HUES6 (cell line): ENCODE measurements at regions not wholly inside any gene's neighbourhood (a gene's known extent, or its start where the extent isn't known, plus 50 kb on each side); places are given as distances from the start of the nearest gene placed in this dataset.
A peak's percentile ranks its signal among the peaks of the same experiment; 100 is the strongest.

ENCODE experiments used
- H3K27ac ChIP-seq: 2 replicates; pipeline ENCODE4 v1.7.0; 2013; ENCODE audit warnings: low read depth, mild to moderate bottlenecking, low read length, inconsistent platforms
- H3K27me3 ChIP-seq: 2 replicates; pipeline ENCODE4 v1.6.1; 2013; ENCODE audit warnings: low read length; ENCODE audit not compliant: control insufficient read depth, insufficient read depth
- H3K36me3 ChIP-seq: 2 replicates; pipeline ENCODE4 v1.6.1; 2013; ENCODE audit warnings: low read length; ENCODE audit not compliant: control insufficient read depth, insufficient read depth
- H3K4me1 ChIP-seq: 2 replicates; pipeline ENCODE4 v1.6.1; 2013; ENCODE audit warnings: low read length; ENCODE audit not compliant: control insufficient read depth, insufficient read depth
- H3K4me3 ChIP-seq: 2 replicates; pipeline ENCODE4 v1.5.1; 2013; ENCODE audit warnings: low read depth, low read length
- H3K9ac ChIP-seq: one replicate; pipeline ENCODE4 v1.6.1; 2013; ENCODE audit warnings: mild to moderate bottlenecking, low read length
- H3K9me3 ChIP-seq: 2 replicates; pipeline ENCODE4 v1.6.1; 2013; ENCODE audit warnings: low read depth, low read length; ENCODE audit not compliant: control insufficient read depth, insufficient read depth

DNA sequence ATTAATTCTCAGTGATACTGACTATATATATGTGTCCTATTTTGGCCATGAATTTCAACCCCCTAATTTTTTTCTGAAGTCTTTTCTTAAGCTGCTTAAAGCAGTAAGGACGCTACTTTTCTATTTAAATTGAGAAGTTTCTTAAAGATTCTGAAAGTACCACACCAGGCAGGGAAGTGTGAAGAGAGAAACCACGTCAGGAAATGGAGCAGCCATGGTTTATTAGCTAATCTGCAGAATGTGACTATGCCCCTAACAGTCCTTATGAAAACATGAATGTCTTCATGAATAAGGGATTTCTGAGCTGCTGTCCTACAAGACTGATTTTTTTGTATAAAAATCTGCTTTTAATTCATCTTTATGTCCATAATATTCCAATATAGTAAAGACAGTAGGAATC, 1724.3 kb upstream of the C9orf72 start:
- 0 out of 2 replicates have a peak, but pooled peaks cover 7% of the 10 kb centered on the region for H3K9me3 ChIP-seq
- H3K4me1 ChIP-seq: no peaks in the 10 kb centered on the region
- H3K9ac ChIP-seq: no peak overlapping the region
- H3K36me3 ChIP-seq: no peaks in the 10 kb centered on the region
- no peak overlapping the region for H3K27ac ChIP-seq
- H3K27me3 ChIP-seq: no peaks in the 10 kb centered on the region
- no peak overlapping the region for H3K4me3 ChIP-seq

DNA sequence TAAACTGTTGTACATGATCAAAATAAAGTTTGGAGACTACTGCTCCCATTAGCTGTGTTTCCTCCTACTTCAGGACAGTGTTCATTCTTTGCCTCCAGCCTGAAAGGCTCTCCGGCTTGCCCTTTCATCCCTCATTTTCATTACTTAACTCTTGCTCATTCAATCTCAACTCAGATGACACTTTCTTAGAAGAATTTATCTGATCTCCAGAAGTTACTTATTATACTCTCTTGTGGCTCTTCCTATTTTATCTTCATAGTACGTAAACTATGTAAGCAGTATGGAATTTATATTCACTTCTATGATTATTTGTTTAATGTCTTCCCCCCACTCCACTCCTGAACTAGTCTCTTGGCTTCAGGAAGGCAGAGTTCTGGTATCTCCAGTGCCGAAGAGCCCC, 1737.9 kb upstream of the C9orf72 start:
- no peaks in the 10 kb centered on the region for H3K4me1 ChIP-seq
- no peak overlapping the region for H3K27ac ChIP-seq
- no peaks in the 10 kb centered on the region for H3K9me3 ChIP-seq
- no peaks in the 10 kb centered on the region for H3K36me3 ChIP-seq
- no peak overlapping the region for H3K4me3 ChIP-seq
- no peaks in the 10 kb centered on the region for H3K27me3 ChIP-seq
- no peak overlapping the region for H3K9ac ChIP-seq

DNA sequence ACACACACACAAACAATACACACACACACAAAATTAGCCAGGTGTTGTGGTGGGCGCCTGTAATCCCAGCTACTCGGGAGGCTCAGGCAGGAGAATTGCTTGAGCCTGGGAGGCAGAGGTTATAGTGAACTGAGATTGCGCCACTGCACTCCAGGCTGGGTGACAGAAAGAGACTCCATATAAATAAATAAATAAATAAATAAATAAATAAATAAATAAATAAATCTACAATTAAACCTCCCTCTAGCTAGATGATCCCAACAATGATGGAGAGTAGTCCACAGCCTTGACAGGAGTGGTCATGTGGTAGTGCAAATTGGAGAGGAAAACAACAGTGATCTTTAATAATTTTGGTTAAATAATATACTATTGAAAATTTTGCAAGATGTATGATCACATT, 1739.0 kb upstream of the C9orf72 start:
- Histone ChIP-seq H3K36me3 (no peaks in the 10 kb centered on the region), H3K27me3 (no peaks in the 10 kb centered on the region), H3K4me3 (no peak overlapping the region), H3K27ac (no peak overlapping the region), H3K9ac (no peak overlapping the region), H3K9me3 (no peaks in the 10 kb centered on the region), H3K4me1 (no peaks in the 10 kb centered on the region)

DNA sequence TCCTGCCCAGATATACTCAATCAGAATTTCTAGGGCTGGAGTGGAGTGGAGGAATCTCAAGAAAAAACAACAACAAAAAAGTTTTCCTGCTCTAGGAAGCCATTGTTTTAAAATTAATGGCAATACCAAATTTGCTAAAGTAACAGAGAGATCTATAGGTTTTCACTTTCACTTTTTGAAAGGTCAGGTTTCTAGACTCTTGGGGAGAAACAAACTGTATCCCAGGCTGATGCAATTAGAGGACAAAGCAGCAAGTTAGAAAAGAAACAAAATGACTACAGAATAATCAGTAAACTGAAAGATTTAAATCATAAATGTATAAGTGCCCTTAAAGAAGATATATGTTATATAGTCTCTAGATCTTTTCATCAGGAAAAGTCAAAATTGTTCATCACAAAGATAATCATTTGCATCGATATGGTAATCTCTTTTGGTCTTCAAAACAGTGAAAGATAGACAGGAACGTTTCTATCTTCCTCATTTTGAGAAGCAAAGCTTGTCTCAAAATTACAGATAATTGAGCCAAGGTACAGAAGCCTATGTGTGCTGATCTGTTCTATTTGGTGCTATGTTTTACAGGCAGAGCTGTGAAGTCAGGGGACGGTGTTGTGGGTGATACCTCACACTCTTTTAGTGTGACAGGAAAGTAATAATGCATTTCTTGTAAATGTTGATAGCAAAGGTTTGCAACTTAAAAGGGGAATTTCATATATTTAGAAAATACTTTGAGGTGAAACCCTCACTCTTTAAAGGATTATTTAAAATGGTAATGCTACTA, 1746.6 kb upstream of the C9orf72 start:
- Histone ChIP-seq H3K4me1 (peaks cover 16% of the 10 kb centered on the region), H3K27ac (peak overlapping the region; percentile 17; the same call in 1 of the 2 replicates), H3K9ac (no peak overlapping the region), H3K9me3 (no peaks in the 10 kb centered on the region), H3K4me3 (no peak overlapping the region), H3K27me3 (no peaks in the 10 kb centered on the region), H3K36me3 (no peaks in the 10 kb centered on the region)

DNA sequence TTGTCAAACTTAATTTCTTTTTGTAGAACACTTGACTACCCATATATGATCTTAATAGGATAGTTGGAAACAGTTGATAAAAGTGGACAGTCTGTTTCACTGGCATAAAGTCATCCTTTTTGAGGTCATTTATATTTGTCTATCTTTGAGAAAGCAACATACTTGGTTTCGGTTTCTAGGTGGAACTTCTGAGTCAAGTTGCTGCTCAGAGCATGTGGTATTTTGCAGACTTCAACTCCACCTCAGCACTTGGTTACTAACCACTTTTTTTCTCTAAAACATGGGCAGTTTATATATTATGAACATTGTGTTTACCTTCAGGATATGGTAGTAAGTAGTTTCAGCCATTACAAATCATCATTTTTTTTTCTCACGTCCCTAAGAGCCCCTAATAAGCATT, 1749.0 kb upstream of the C9orf72 start:
- Histone ChIP-seq H3K4me3 (no peak overlapping the region), H3K9me3 (no peaks in the 10 kb centered on the region), H3K27me3 (no peaks in the 10 kb centered on the region), H3K4me1 (peaks cover 38% of the 10 kb centered on the region), H3K27ac (no peak overlapping the region), H3K36me3 (no peaks in the 10 kb centered on the region), H3K9ac (no peak overlapping the region)

DNA sequence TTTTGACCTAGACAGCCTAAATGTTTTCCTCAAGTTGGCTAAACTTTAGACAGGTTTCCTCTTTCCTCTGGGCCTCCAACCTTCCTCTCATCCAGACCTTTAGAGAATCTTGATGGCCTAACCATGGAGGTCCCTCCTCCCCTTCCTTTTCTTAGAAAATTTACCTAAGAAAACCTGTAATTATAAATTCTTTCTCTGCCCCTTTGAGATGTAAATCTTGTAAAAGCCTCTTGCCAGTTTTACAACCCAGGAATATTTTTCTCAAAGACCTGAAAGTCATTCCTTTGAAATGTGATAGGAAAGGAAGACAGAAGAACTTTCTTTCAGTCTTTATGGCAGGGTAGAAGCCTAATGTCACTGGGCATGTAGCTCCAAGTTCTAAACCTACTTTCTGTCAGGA, 1752.6 kb upstream of the C9orf72 start:
- Histone ChIP-seq H3K36me3 (no peaks in the 10 kb centered on the region), H3K4me1 (peaks cover 40% of the 10 kb centered on the region), H3K27me3 (no peaks in the 10 kb centered on the region), H3K4me3 (peak overlapping the region; percentile 20; the same call in 1 of the 2 replicates), H3K27ac (peak overlapping the region; percentile 90), H3K9me3 (no peaks in the 10 kb centered on the region), H3K9ac (peak overlapping the region; percentile 44)

DNA sequence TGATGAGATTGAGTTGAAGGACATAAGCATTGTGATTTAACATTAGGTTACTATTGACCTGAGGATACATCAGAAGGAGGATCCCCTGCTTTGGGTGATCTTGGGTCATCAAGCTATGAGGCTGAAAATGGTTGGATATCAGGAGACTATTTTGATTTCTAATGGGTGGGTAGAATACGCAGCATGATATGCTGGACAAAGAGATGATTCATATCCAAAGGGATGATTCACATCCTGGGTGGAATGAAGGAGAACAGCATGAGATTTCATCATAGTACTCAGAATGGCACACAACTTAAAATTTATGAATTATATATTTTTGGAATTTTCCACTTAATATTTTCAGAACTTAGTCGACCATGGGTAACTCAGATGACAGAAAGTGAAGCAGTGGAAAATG, 1759.5 kb upstream of the C9orf72 start:
- Histone ChIP-seq H3K9me3 (no peaks in the 10 kb centered on the region), H3K27ac (no peak overlapping the region), H3K27me3 (no peaks in the 10 kb centered on the region)

DNA sequence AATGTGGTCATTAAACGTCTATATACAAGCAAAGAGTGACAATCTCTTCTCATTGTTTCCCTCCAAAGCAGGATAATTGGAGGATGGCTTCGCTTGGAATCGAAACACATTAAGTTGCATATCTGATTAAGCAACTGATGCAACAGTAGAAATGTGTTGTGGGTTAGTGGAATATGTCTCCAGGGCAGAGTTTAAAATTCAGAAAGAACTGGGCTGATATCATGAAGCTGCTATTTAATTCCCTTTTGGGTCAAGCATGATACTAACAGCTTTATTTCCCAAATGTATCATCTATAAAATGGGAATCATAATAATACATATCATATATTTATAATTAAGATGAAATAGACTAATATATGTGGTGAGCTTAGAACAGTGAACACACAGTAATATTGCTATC, 1763.0 kb upstream of the C9orf72 start:
- Histone ChIP-seq H3K9ac (no peak overlapping the region), H3K9me3 (no peaks in the 10 kb centered on the region), H3K27ac (no peak overlapping the region)

More for the DNA sequence above, 1759.5 kb upstream of the C9orf72 start:
- Histone ChIP-seq H3K36me3 (no peaks in the 10 kb centered on the region), H3K9ac (no peak overlapping the region), H3K4me3 (no peak overlapping the region), H3K4me1 (peaks cover 4% of the 10 kb centered on the region; the same call in 1 of the 2 replicates)

DNA sequence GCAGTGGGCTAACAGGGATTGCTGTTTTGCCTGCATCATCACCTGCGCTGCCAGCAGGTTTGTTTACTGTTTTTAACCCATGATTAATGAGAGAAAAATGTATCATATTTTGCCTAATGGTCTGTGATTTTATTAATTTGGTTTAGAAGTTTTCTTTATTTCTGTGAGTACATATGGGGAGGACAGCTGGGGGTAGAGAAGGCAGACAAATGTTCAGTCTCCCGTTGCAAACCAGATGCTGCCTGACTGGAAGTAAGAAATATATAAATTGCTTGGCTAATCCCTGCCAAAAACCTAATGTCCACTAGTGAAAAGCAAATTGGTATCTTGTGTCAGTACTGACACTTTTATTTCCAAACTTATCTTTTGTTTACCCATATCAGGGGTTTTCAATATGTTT, 1766.1 kb upstream of the C9orf72 start:
- H3K27ac ChIP-seq: no peak overlapping the region
- no peak overlapping the region for H3K9ac ChIP-seq
- H3K4me1 ChIP-seq: no peaks in the 10 kb centered on the region
- H3K9me3 ChIP-seq: no peaks in the 10 kb centered on the region
- H3K27me3 ChIP-seq: no peaks in the 10 kb centered on the region
- H3K4me3 ChIP-seq: no peak overlapping the region
- no peaks in the 10 kb centered on the region for H3K36me3 ChIP-seq

More for the DNA sequence above, 1763.0 kb upstream of the C9orf72 start:
- Histone ChIP-seq H3K4me3 (no peak overlapping the region), H3K36me3 (no peaks in the 10 kb centered on the region), H3K27me3 (no peaks in the 10 kb centered on the region), H3K4me1 (no peaks in the 10 kb centered on the region)

DNA sequence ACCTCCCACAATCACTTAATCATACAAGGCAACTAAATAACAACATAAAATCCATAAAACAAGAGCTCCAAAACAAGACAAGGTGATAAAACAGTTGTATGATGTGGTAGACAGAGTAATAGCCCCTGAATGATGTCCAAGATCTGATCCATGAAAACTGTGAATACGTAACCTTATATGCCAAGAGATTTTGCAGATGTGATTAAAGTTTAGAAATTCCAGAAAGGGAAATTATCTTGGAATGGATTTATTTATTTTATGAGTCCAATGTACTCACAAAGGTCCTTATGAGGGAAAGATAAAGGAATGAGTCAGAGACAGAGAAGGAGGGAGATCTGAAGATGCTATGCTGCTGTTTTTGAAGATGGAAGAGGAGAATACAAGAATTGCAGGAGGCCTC, 1775.7 kb upstream of the C9orf72 start:
- no peaks in the 10 kb centered on the region for H3K9me3 ChIP-seq
- no peak overlapping the region for H3K27ac ChIP-seq
- no peak overlapping the region for H3K4me3 ChIP-seq
- no peaks in the 10 kb centered on the region for H3K4me1 ChIP-seq
- H3K9ac ChIP-seq: no peak overlapping the region
- no peaks in the 10 kb centered on the region for H3K27me3 ChIP-seq
- no peaks in the 10 kb centered on the region for H3K36me3 ChIP-seq

DNA sequence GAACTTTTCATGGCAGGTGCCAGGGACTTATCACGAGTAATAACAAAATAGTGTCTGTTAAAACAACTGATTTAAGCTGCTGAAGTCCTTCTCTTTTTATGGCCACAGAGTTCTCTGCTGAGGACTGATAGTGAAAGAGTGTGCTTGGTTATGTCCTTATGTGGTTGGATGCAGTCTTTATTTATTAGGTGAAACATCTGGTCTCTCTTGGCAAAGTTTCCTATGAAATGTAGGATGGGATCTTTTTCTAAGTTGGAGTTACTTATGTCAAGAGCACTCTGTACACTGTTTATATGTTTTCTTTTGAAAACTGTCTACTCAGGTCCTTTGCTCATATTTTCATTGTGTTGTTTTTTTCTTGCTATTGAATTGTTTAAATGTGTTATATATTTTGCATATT, 1816.1 kb upstream of the C9orf72 start:
- H3K9me3 ChIP-seq: peaks cover 4% of the 10 kb centered on the region
- H3K4me3 ChIP-seq: no peak overlapping the region
- no peak overlapping the region for H3K27ac ChIP-seq
- H3K36me3 ChIP-seq: no peaks in the 10 kb centered on the region
- H3K9ac ChIP-seq: no peak overlapping the region
- peaks cover 5% of the 10 kb centered on the region; the same call in 1 of the 2 replicates for H3K4me1 ChIP-seq
- no peaks in the 10 kb centered on the region for H3K27me3 ChIP-seq
